HUES6 (cell line): ENCODE measurements at regions not wholly inside any gene's neighbourhood (a gene's known extent, or its start where the extent isn't known, plus 50 kb on each side); places are given as distances from the start of the nearest gene placed in this dataset.

ENCODE experiments used
- H3K27ac ChIP-seq: 2 replicates; pipeline ENCODE4 v1.7.0; 2013; ENCODE audit warnings: low read depth, mild to moderate bottlenecking, low read length, inconsistent platforms
- H3K27me3 ChIP-seq: 2 replicates; pipeline ENCODE4 v1.6.1; 2013; ENCODE audit warnings: low read length; ENCODE audit not compliant: control insufficient read depth, insufficient read depth
- H3K36me3 ChIP-seq: 2 replicates; pipeline ENCODE4 v1.6.1; 2013; ENCODE audit warnings: low read length; ENCODE audit not compliant: control insufficient read depth, insufficient read depth
- H3K4me1 ChIP-seq: 2 replicates; pipeline ENCODE4 v1.6.1; 2013; ENCODE audit warnings: low read length; ENCODE audit not compliant: control insufficient read depth, insufficient read depth
- H3K4me3 ChIP-seq: 2 replicates; pipeline ENCODE4 v1.5.1; 2013; ENCODE audit warnings: low read depth, low read length
- H3K9ac ChIP-seq: one replicate; pipeline ENCODE4 v1.6.1; 2013; ENCODE audit warnings: mild to moderate bottlenecking, low read length
- H3K9me3 ChIP-seq: 2 replicates; pipeline ENCODE4 v1.6.1; 2013; ENCODE audit warnings: low read depth, low read length; ENCODE audit not compliant: control insufficient read depth, insufficient read depth

GRCh38 chr11:116400081-116400480, 372.7 kb downstream of the BUD13 start:
- Histone ChIP-seq H3K4me1 (peaks cover 29% of the 10 kb centered on the region), H3K36me3 (no peaks in the 10 kb centered on the region), H3K9ac (no peak overlapping the region), H3K9me3 (no peaks in the 10 kb centered on the region), H3K4me3 (no peak overlapping the region), H3K27ac (no peak overlapping the region), H3K27me3 (no peaks in the 10 kb centered on the region; the same call in 1 of the 2 replicates)

DNA sequence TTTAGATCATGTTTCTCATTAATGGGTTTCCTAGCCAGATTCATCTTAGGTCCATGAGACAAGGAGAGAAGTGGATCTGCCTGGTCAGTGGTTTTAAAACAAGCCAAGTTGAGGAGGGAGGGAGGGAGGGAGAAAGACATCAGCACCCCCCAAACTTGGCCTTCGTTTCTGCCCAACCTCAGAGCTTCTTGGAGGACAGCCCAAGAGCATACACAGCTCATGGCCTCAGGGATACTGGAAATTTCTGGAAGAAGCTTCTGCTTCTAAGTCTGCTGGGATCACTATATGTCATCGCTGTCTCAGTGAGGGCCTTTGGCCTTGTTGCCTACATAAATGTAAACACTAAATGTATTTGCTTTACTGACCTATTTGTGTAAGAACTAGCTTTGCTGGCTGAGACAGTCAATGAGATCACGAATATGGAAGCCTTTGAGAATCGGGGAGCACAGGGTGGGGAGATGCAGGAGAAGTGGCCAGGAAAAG, 375.1 kb downstream of the BUD13 start:
- Histone ChIP-seq H3K4me1 (peaks cover 17% of the 10 kb centered on the region), H3K9ac (no peak overlapping the region), H3K9me3 (peaks cover 11% of the 10 kb centered on the region), H3K4me3 (no peak overlapping the region), H3K27ac (no peak overlapping the region), H3K36me3 (no peaks in the 10 kb centered on the region), H3K27me3 (no peaks in the 10 kb centered on the region; the same call in 1 of the 2 replicates)

- H3K27me3 ChIP-seq, result no peaks in the 10 kb centered on the region; the same call in 1 of the 2 replicates
- no peak overlapping the region for H3K27ac ChIP-seq
- peaks cover 17% of the 10 kb centered on the region for H3K4me1 ChIP-seq
- H3K9ac ChIP-seq, result no peak overlapping the region
- H3K4me3 ChIP-seq, result no peak overlapping the region
- no peaks in the 10 kb centered on the region for H3K36me3 ChIP-seq
- peaks cover 11% of the 10 kb centered on the region for H3K9me3 ChIP-seq
Measured at GRCh38 chr11:116396331-116396730, 376.5 kb downstream of the BUD13 start.

- H3K9me3 ChIP-seq, result peaks cover 11% of the 10 kb centered on the region
- H3K36me3 ChIP-seq, result no peaks in the 10 kb centered on the region
- no peak overlapping the region for H3K27ac ChIP-seq
- no peaks in the 10 kb centered on the region; the same call in 1 of the 2 replicates for H3K27me3 ChIP-seq
- H3K4me3 ChIP-seq, result no peak overlapping the region
- 0 out of 2 replicates have a peak, but pooled peaks cover 3% of the 10 kb centered on the region for H3K4me1 ChIP-seq
- no peak overlapping the region for H3K9ac ChIP-seq
Measured at GRCh38 chr11:116394022-116394421, 378.8 kb downstream of the BUD13 start.

DNA sequence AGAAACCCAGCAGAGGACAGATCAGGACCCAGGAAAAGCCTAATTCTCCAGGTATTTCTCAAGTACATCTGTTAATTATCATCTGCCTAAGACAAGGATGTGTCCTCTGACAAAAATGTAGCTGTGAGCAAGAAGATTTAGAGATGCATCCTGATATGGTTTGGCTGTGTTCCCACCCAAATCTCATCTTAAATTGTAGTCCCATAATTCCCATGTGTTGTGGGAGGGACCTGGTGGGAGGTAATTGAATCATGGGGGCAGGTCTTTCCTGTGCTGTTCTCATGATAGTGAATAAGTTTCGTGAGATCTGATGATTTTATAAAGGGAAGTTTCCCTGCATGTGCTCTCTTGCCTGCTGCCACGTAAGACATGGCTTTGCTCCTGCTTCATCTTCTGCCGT, 381.8 kb downstream of the BUD13 start:
- Histone ChIP-seq H3K4me3 (no peak overlapping the region), H3K4me1 (peaks cover 13% of the 10 kb centered on the region), H3K9ac (no peak overlapping the region), H3K36me3 (no peaks in the 10 kb centered on the region), H3K9me3 (peaks cover 11% of the 10 kb centered on the region), H3K27ac (no peak overlapping the region), H3K27me3 (no peaks in the 10 kb centered on the region)

DNA sequence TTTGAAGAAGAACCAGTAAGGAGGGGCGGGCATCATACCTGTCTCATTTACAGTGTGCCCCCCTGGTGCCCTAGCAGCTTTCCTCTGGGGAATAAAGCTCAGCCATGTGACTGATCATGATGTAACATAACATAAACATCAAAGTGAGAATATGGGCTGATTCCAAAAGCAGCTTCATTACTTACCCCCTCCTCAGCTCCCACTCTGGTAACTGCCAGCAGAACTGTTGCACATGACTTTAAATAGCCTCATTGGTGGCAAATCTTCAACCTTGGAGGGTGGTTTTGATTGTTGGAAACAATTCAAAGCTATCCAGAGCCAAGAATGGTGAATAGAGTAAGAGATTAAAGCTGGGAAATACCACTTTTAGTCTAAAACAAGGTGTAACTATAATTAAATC, 384.6 kb downstream of the BUD13 start:
- no peaks in the 10 kb centered on the region for H3K9me3 ChIP-seq
- peaks cover 24% of the 10 kb centered on the region for H3K4me1 ChIP-seq
- no peaks in the 10 kb centered on the region for H3K36me3 ChIP-seq
- no peak overlapping the region for H3K27ac ChIP-seq
- no peak overlapping the region for H3K4me3 ChIP-seq
- no peak overlapping the region for H3K9ac ChIP-seq
- H3K27me3 ChIP-seq, result no peaks in the 10 kb centered on the region

- Histone ChIP-seq H3K36me3 (no peaks in the 10 kb centered on the region), H3K9me3 (no peaks in the 10 kb centered on the region), H3K4me1 (peaks cover 24% of the 10 kb centered on the region), H3K27me3 (no peaks in the 10 kb centered on the region), H3K9ac (no peak overlapping the region), H3K4me3 (no peak overlapping the region), H3K27ac (no peak overlapping the region)
Measured at GRCh38 chr11:116387641-116388040, 385.1 kb downstream of the BUD13 start.

DNA sequence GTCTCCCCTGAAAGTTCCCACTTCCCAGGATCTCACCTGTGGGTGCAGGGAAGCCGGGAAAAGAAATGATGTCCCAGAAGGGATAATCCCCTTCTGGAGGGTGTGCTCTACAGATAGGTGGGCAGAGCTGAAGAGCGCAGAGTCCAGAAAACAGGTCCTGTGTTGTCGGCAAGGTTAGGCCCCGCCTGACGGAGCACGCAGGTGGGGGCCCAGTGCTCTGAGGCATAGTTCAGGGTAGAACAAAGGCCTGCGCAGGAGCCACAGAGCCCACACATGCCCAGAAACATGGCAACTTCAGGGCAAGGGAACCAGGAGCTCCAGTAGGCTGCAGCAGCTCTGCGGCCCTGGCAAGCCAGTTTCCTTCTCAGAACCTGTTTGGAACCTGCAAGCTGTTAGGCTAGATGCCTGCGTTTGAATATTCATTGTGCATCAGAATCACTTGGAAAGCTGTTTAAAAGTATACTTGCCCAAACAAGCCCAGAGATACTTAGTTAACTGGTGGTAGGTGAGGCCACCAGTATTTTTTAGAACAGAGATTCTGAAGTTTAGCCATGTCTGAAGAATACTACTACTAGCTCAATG, 386.6 kb downstream of the BUD13 start:
- Histone ChIP-seq H3K27me3 (no peaks in the 10 kb centered on the region), H3K9ac (no peak overlapping the region), H3K9me3 (no peaks in the 10 kb centered on the region), H3K4me3 (no peak overlapping the region), H3K4me1 (peaks cover 24% of the 10 kb centered on the region), H3K36me3 (no peaks in the 10 kb centered on the region), H3K27ac (no peak overlapping the region)

- no peaks in the 10 kb centered on the region for H3K36me3 ChIP-seq
- peaks cover 24% of the 10 kb centered on the region for H3K4me1 ChIP-seq
- no peak overlapping the region for H3K4me3 ChIP-seq
- H3K27me3 ChIP-seq, result no peaks in the 10 kb centered on the region
- H3K9me3 ChIP-seq, result no peaks in the 10 kb centered on the region
- no peak overlapping the region for H3K27ac ChIP-seq
- H3K9ac ChIP-seq, result no peak overlapping the region
Measured at GRCh38 chr11:116384876-116385275, 387.9 kb downstream of the BUD13 start.

DNA sequence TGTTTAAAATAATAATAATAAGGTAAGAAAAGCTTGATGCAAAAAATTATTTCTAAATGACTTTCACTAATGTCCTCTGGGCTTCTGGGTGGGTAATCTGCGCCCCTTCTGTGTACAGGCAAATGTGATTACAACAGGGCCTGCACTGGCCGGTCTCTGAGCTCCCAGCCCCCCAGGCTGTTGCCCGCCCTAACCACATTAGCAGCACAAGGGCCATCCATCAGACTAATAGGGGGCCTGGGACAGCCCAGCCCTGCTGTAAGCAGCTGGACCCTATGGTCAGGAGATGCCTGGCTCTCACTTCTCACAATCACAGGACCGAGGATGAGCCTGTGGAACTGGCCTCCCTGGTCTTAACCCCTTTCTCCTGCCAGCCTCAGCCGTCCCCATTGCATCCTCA, 388.4 kb downstream of the BUD13 start:
- H3K4me1 ChIP-seq, result peaks cover 26% of the 10 kb centered on the region
- no peak overlapping the region for H3K27ac ChIP-seq
- H3K9me3 ChIP-seq, result no peaks in the 10 kb centered on the region
- H3K9ac ChIP-seq, result no peak overlapping the region
- no peak overlapping the region for H3K4me3 ChIP-seq
- no peaks in the 10 kb centered on the region for H3K27me3 ChIP-seq
- H3K36me3 ChIP-seq, result no peaks in the 10 kb centered on the region

DNA sequence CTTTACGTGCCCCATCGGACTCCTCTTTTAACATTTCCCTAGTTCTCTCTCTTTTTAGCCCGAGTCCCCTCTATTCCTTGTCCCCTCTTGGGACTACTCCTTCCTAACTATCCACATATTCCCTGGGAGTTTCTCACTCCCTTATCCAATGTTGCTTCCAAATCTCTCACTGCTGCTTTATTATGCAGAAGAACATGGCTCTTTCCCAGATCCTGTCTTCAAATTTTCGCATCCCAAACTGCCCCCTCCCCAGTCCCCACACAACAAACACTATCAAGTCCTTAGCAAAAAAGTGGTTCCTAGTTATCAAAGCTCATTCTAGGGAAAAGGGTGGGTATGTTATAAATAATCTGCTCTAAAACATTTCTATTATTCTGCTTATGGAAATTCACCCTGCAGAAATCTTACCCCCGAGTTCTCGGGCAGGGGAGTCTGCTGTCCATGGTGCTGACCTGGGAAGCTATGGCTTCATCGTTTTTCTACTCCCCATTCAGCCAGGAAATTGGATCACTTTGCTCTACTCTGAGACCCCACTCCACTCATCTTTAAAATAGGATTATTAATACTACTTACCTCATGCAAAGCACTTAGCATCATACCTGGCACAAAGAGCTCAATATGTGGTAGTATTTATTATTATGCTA, 393.5 kb downstream of the BUD13 start:
- Histone ChIP-seq H3K9ac (no peak overlapping the region), H3K9me3 (no peaks in the 10 kb centered on the region)

More for the DNA sequence above, 393.5 kb downstream of the BUD13 start:
- H3K27ac ChIP-seq, result no peak overlapping the region
- H3K27me3 ChIP-seq, result no peaks in the 10 kb centered on the region
- no peaks in the 10 kb centered on the region; the same call in 1 of the 2 replicates for H3K36me3 ChIP-seq
- H3K4me1 ChIP-seq, result peaks cover 9% of the 10 kb centered on the region; the same call in 1 of the 2 replicates
- no peak overlapping the region for H3K4me3 ChIP-seq
